Right lobe of liver (tissue), 4 donors: ENCODE measurements at regions not wholly inside any gene's neighbourhood (a gene's known extent, or its start where the extent isn't known, plus 50 kb on each side); places are given as distances from the start of the nearest gene placed in this dataset.

ENCODE experiments used
- POLR2A ChIP-seq: fragments of 450-650 bp; IDR thresholded peaks from one replicate; pipeline ENCODE4 v1.6.1; 2017; ENCODE audit warnings: antibody characterized with exemption, mild to moderate bottlenecking
- TF ChIP-seq, protein P1 (sequence below), 4 donors: fragments of 200-600 bp in 3 of 4; fragments of 450-650 bp in 1 of 4; IDR thresholded peaks; one replicate each; pipeline versions ENCODE4 v1.5.1 to v1.8.0; 2016 to 2022; ENCODE audit warnings: antibody characterized with exemption in 4 of 4, mild to moderate bottlenecking in 2 of 4
- donor health status: DM: no; HTN: no; CAD: no.
- donor health status: DM: no; HTN: no; CAD: no.
- donor health status: DM: no; HTN: yes; CAD: no.

- TF ChIP-seq, protein P1, sequence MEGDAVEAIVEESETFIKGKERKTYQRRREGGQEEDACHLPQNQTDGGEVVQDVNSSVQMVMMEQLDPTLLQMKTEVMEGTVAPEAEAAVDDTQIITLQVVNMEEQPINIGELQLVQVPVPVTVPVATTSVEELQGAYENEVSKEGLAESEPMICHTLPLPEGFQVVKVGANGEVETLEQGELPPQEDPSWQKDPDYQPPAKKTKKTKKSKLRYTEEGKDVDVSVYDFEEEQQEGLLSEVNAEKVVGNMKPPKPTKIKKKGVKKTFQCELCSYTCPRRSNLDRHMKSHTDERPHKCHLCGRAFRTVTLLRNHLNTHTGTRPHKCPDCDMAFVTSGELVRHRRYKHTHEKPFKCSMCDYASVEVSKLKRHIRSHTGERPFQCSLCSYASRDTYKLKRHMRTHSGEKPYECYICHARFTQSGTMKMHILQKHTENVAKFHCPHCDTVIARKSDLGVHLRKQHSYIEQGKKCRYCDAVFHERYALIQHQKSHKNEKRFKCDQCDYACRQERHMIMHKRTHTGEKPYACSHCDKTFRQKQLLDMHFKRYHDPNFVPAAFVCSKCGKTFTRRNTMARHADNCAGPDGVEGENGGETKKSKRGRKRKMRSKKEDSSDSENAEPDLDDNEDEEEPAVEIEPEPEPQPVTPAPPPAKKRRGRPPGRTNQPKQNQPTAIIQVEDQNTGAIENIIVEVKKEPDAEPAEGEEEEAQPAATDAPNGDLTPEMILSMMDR (IDR thresholded peaks at IDR 0.05): no peak
- no peak for TF ChIP-seq POLR2A
These were observed 122.2 kb upstream of the NCOR2 start for GRCh38 chr12:124689631-124690030.
